Motor neuron (in vitro differentiated cells): ENCODE measurements at regions not wholly inside any gene's neighbourhood (a gene's known extent, or its start where the extent isn't known, plus 50 kb on each side); places are given as distances from the start of the nearest gene placed in this dataset.

ENCODE experiments used
- ATAC-seq, 8 experiments: fragments of 200-7000 bp; cut with Tn5 transposase; replicated peaks in 6 of 8; 2 replicates each; pipeline ENCODE4 v1.8.0; 2021; ENCODE audit warnings: mild to moderate bottlenecking in 8 of 8, moderate library complexity in 8 of 8
- H3K27ac ChIP-seq, 2 donors: fragments of 250-450 bp; sonication (Bioruptor Pico); 2 replicates each; pipeline ENCODE4 v1.9.0; 2021; ENCODE audit warnings: antibody characterized with exemption in 2 of 2, mild to moderate bottlenecking in 2 of 2, moderate library complexity in 1 of 2
- H3K4me1 ChIP-seq, 2 donors: fragments of 250-450 bp; sonication (Bioruptor Pico); replicated peaks in 1 of 2; 2 replicates each; pipeline ENCODE4 v1.6.1; 2021; ENCODE audit warnings: antibody characterized with exemption in 2 of 2, mild to moderate bottlenecking in 2 of 2, moderate library complexity in 1 of 2
- H3K4me3 ChIP-seq, 5 donors: fragments of 250-450 bp; sonication (Bioruptor Pico); 2 replicates each; pipeline ENCODE4 v1.9.0; 2021; ENCODE audit warnings: antibody characterized with exemption in 5 of 5, mild to moderate bottlenecking in 5 of 5, moderate library complexity in 4 of 5
- WGBS, 10 experiments: fragments of 450-650 bp; shearing (Covaris generic); methylation state at CpG; one replicate each; pipeline ENCODE4 v1.0.0; 2022; 5-methylcytosine and 5-hydroxymethylcytosine counted together
- in situ Hi-C, 9 experiments: fragments of 400-800 bp; cut with MboI; loops; one replicate each; pipeline ENCODE4 v1.15.0; 2021; ENCODE audit warnings: low sequenced_read_pairs in 9 of 9, low pct_unique_long_range_greater_than_20kb in 2 of 9; ENCODE audit not compliant: unreplicated experiment in 9 of 9

GRCh38 chr6:160940197-160940596 is 51.4 kb upstream of the MAP3K4 start:
- no peaks in the 10 kb centered on the region for H3K4me1 ChIP-seq
- 80 to 100% (median 93%) methylated on average over 1 to 4 of the region's 4 CpGs; no CpG with 5 or more reads in 7 of the 10 experiments for WGBS, 10 experiments
- in situ Hi-C loops, result loop anchor here in 8 of 9 experiments (25.0 kb wide), 2 partner anchors 147 to 422 kb away; no protein-coding TSS in a partner anchor
- H3K27ac ChIP-seq, result no peak overlapping the region
- H3K4me3 ChIP-seq, result no peak overlapping the region
- no peak for ATAC-seq
